ENCODE measurements at regions not wholly inside any gene's neighbourhood (a gene's known extent, or its start where the extent isn't known, plus 50 kb on each side); places are given as distances from the start of the nearest gene placed in this dataset.

- no peak for DNase-seq
These were observed 219.6 kb downstream of the ARHGAP12 start for GRCh38 chr10:31709028-31709427.

- DNase-seq, result no peak
These were observed 220.2 kb downstream of the ARHGAP12 start for GRCh38 chr10:31708474-31708873.

GRCh38 chr10:31708046-31708445 lies 220.6 kb downstream of the ARHGAP12 start:
- DNase-seq, result peak; percentile 9

- DNase-seq, result peak; percentile 82
These were observed 221.3 kb downstream of the ARHGAP12 start for GRCh38 chr10:31707093-31708039.

GRCh38 chr10:31706464-31707092 lies 222.1 kb downstream of the ARHGAP12 start:
- peak; percentile 13 for DNase-seq

GRCh38 chr10:31705136-31705535 lies 223.5 kb downstream of the ARHGAP12 start:
- DNase-seq, result no peak

GRCh38 chr10:31704195-31704594 lies 224.4 kb downstream of the ARHGAP12 start:
- DNase-seq, result no peak

GRCh38 chr10:31702954-31703353 lies 225.7 kb downstream of the ARHGAP12 start:
- DNase-seq, result no peak

- no peak for DNase-seq
These were observed 226.6 kb downstream of the ARHGAP12 start for GRCh38 chr10:31702005-31702404.

GRCh38 chr10:31701546-31701945 lies 227.1 kb downstream of the ARHGAP12 start:
- DNase-seq, result no peak

- no peak for DNase-seq
These were observed 228.4 kb downstream of the ARHGAP12 start for GRCh38 chr10:31700181-31700611.

GRCh38 chr10:31698181-31698830 lies 230.3 kb downstream of the ARHGAP12 start:
- DNase-seq, result peak; percentile 92

GRCh38 chr10:31697271-31698180 lies 231.1 kb downstream of the ARHGAP12 start:
- peak; percentile 77 for DNase-seq

- peak; percentile 60 for DNase-seq
These were observed 233.4 kb downstream of the ARHGAP12 start for GRCh38 chr10:31694929-31695837.

GRCh38 chr10:31694126-31694685 lies 234.4 kb downstream of the ARHGAP12 start:
- DNase-seq, result no peak

GRCh38 chr10:31693491-31693890 lies 235.1 kb downstream of the ARHGAP12 start:
- DNase-seq, result no peak

- DNase-seq, result no peak
These were observed 239.4 kb downstream of the ARHGAP12 start for GRCh38 chr10:31689233-31689632.

GRCh38 chr10:31687663-31688482 lies 240.8 kb downstream of the ARHGAP12 start:
- DNase-seq, result no peak

- DNase-seq, result no peak
These were observed 242.0 kb downstream of the ARHGAP12 start for GRCh38 chr10:31686599-31686998.

GRCh38 chr10:31683682-31684081 lies 244.9 kb downstream of the ARHGAP12 start:
- no peak for DNase-seq

Data from fibroblast of skin of abdomen (primary cell).